Stomach (tissue), 4 donors: ENCODE measurements at regions not wholly inside any gene's neighbourhood (a gene's known extent, or its start where the extent isn't known, plus 50 kb on each side); places are given as distances from the start of the nearest gene placed in this dataset.
"Not testable (repeated sequence)": the region's sequence is repeated elsewhere in the genome, so short reads cannot be mapped to it uniquely, and the experiment has no call there.

Experiments
- POLR2AphosphoS5 ChIP-seq, 3 donors: sonication (generic); formaldehyde crosslinking; IDR thresholded peaks; one replicate each; pipeline ENCODE4 v1.6.1; 2016; ENCODE audit warnings: antibody characterized with exemption in 3 of 3
- TF ChIP-seq, protein P1 (sequence below), 7 experiments: fragments of 450-650 bp in 4 of 7; fragments of 200-600 bp in 3 of 7; sonication (generic) in 3 of 7; IDR thresholded peaks; one replicate each; pipeline ENCODE4 v1.5.1; 2016 to 2019; ENCODE audit warnings: antibody characterized with exemption in 7 of 7, control low read depth in 2 of 7, mild to moderate bottlenecking in 1 of 7

DNA sequence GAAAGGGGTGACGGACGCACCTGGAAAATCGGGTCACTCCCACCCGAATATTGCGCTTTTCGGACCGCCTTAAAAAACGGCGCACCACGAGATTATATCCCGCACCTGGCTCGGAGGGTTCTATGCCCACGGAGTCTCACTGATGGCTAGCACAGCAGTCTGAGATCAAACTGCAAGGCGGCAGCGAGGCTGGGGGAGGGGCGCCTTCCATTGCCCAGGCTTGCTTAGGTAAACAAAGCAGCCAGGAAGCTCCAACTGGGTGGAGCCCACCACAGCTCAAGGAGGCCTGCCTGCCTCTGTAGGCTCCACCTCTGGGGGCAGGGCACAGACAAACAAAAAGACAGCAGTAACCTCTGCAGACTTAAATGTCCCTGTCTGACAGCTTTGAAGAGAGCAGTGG is 188.8 kb downstream of the SPRY2 start:
- TF ChIP-seq, protein P1, sequence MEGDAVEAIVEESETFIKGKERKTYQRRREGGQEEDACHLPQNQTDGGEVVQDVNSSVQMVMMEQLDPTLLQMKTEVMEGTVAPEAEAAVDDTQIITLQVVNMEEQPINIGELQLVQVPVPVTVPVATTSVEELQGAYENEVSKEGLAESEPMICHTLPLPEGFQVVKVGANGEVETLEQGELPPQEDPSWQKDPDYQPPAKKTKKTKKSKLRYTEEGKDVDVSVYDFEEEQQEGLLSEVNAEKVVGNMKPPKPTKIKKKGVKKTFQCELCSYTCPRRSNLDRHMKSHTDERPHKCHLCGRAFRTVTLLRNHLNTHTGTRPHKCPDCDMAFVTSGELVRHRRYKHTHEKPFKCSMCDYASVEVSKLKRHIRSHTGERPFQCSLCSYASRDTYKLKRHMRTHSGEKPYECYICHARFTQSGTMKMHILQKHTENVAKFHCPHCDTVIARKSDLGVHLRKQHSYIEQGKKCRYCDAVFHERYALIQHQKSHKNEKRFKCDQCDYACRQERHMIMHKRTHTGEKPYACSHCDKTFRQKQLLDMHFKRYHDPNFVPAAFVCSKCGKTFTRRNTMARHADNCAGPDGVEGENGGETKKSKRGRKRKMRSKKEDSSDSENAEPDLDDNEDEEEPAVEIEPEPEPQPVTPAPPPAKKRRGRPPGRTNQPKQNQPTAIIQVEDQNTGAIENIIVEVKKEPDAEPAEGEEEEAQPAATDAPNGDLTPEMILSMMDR (IDR thresholded peaks at IDR 0.05): not testable (repeated sequence)
- not testable (repeated sequence) for TF ChIP-seq POLR2AphosphoS5 (IDR thresholded peaks at IDR 0.05)
